HG02970 (cell line): ENCODE measurements at regions not wholly inside any gene's neighbourhood (a gene's known extent, or its start where the extent isn't known, plus 50 kb on each side); places are given as distances from the start of the nearest gene placed in this dataset.

Experiments
- ATAC-seq: cut with Tn5 transposase; IDR thresholded peaks from one replicate; pipeline ENCODE4 v1.9.1; 2021; ENCODE audit warnings: mild to moderate bottlenecking, moderate library complexity, moderate number of reproducible peaks; ENCODE audit not compliant: unreplicated experiment, low FRiP score

DNA sequence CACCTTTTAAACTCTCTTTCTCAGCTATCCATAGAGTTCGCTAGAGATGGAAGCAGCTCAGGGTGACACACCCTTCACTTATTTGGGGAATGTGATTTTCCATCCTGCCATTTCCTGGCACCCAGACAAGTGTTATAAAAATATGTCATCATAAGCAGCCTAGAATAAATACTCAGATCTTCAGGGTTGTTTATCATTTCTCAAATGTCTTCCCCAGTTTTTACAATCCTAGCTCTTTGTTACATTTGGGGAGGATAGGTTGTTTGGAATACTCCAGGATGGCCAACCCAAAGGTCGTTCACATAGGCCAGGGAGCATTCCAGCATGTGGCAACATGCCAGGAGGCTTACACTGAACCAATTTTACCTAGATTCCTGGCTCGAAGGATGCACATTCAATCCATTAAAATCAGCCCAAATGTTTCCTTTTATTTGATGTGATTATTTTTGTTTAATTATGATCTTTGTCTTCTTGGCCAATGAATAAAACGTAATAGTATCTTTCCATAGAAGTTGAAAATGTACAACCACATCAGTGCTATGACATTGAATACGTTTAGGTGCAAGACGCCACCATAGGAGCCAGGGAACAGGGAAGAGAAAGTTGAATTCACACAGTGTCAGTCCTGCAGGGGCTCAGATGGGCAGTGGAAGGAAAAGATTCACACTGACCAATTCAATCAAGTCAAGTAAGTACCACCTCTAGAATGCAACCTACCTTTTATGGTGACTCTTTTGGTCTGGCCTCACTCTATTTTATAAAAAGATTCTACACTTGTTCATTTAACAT lies 537.7 kb upstream of the MDFIC2 start:
- ATAC-seq, result no peak

DNA sequence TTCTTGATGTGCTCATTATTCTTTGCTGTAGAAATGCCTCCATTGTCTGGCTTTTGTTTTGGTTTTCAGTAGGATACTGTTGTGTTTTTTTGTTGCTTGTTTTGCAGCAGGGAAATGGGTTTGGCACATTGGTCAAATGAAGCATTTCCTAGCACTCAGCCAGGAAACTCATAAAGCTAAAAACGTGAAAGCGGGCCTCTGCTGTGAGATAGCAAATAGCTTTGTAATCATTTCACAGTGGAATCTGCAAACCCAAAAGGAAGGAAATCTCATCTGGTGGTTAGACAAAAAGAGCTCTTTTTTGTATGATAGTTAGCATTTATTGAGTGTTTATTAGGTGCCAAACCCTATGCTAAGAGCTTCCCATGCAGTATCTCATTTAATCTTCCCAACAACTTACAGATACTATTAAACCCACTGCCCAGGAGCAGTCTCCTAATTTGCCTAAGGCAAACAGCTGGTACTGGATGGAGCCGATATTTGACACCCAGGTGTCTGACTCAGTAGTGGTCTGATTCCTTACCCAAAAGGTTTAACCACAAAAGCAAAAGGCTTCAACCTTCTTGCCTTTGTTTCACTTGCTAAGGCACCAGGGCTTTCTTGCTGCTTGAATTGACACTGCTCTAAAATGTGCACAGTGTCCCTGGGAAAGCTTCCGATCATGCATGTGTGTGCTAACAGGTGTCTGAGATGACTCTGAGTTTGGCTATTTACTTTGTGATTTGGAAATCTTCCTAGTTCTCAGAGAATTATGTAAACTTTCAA lies 527.9 kb upstream of the MDFIC2 start:
- no peak for ATAC-seq

- no peak for ATAC-seq
These were observed 521.0 kb upstream of the MDFIC2 start for GRCh38 chr3:70833239-70833960.

GRCh38 chr3:70832834-70833205 lies 520.4 kb upstream of the MDFIC2 start:
- ATAC-seq, result no peak

- ATAC-seq, result no peak
These were observed 519.8 kb upstream of the MDFIC2 start for GRCh38 chr3:70832089-70832833.

- no peak for ATAC-seq
These were observed 516.7 kb upstream of the MDFIC2 start for GRCh38 chr3:70829092-70829491.

- ATAC-seq, result no peak
These were observed 512.3 kb upstream of the MDFIC2 start for GRCh38 chr3:70824773-70825172.

- ATAC-seq, result no peak
These were observed 511.6 kb upstream of the MDFIC2 start for GRCh38 chr3:70824078-70824477.

DNA sequence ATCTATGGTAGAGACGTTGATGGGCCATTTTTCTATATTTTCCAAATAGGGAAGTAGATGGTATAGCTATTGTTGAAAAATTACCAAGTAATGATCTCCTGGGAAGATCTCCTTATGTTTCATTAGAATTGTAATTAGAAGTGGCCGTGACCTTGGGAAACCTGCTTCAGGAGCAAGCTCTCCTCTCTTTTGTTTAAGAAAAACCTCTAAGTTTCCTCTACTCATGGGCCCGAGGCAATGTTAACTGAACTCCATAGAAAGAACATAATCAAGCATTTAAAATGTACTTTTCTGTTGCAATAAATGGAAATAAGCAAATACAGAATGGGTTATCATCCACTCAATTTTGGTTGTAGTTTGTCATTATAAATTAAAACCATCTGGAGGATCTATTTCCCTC lies 511.2 kb upstream of the MDFIC2 start:
- ATAC-seq, result no peak

DNA sequence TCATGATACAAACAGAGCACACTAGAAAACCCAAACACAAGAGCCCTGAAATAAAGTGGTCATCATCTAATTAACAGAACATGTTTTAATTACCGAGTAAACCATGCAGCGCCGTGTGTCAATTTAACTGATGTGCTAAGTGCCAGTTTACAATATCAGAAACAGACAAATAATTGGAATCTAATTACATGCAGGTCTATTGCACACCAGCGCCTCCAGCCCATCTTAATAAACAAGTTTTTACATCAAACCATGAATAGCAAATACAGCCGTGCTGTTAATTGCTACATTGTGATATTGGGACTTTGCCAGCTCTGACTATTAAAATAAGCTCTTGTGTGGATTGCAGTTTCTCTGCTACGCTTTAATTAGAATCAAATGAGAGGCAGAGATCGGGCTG lies 510.2 kb upstream of the MDFIC2 start:
- no peak for ATAC-seq

DNA sequence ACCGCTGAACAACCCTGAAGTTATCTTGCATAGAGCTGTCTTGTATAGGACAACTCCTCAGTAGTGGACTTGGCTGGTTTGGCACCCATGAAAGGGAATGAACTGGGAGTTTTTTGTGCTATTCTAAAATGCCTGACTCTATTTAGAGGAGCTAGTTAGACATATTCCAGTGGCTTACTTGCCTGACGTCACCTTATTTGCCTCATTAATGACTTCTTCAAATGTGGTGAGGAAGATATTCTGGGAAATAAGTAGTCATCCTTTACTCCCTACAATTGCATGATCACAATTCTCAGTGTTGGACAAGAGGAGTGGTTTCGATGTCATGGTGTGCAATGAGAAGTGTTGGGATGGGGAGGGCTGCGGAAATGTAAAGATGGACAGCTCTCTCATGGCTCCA lies 509.2 kb upstream of the MDFIC2 start:
- no peak for ATAC-seq

DNA sequence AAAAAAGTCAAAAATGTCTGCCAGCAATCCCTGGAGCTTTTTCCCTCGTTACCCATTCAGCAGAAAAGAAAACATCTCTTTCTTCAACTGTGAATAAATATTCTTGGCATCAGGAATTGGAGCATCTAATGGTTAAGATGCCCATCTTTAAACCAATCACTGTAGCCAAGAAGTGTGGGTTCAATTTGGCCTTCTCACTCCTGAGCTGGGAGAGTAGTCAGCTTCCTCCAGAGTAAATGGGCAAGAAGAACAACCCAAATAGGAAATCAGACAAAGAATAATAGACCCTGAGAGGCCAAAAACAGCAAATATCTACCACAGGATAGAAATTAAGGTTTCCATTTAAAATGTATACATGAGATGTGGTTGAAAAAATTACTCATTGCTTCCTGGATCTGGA lies 508.0 kb upstream of the MDFIC2 start:
- ATAC-seq, result no peak

- no peak for ATAC-seq
These were observed 505.7 kb upstream of the MDFIC2 start for GRCh38 chr3:70818145-70818544.

DNA sequence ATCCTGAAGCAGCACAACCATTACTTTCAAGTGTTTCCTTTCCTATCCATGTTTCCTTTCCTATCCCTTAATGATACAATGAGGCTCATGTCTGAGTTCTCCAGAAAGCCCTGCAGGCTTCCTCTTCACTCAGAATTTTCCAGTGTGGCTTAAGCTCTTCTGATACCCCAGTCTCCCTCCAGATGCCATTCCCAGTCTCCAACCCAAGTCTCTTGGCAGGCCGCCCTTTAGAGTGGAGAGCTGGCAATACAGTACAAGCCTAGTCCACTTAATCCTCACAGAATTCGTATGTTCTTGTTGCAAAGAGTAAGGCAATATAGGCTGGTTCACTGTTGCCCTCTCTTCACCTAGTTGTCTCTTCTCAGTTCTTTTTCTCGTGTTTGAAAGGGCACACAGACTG lies 503.9 kb upstream of the MDFIC2 start:
- ATAC-seq, result no peak

GRCh38 chr3:70815817-70816216 lies 503.4 kb upstream of the MDFIC2 start:
- no peak for ATAC-seq

DNA sequence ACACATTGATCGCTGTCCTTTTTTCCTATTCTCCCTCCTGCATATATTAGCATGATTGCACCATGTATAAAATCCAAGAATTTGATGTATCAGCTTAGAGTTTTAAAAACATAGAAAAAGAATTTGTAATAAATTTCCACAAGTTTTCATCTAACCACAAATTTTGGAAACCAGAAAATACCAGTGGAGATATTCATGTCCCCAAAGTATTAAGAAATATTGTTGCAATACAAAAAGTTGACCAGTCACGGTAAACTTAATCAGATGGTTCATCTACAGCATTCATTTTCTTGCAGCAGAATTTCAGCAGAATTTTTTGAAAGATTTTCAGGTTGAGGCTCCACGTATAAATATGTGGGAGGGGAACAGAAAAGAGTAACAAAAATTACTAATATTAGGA lies 500.9 kb upstream of the MDFIC2 start:
- ATAC-seq, result no peak

DNA sequence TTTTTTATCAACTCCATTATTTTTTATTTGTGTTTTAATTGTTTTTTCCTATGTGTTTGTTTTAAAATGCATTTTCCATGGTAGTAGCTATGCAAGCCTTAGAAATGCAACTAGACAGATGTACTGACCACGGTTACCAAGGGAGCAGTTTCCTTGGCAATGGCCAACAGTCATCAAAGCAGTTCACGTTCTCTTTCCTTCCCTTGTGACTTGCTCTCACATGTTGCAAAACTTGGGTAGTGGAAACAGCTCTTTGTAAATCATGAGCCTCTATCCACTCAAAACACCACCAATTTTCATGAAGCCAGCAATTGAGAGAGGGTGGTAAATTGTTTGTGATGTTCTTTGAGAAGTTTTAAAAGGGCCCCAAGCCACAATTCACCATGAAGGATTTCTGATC lies 499.4 kb upstream of the MDFIC2 start:
- no peak for ATAC-seq

- no peak for ATAC-seq
These were observed 496.4 kb upstream of the MDFIC2 start for GRCh38 chr3:70808881-70809280.

GRCh38 chr3:70806556-70806955 lies 494.1 kb upstream of the MDFIC2 start:
- no peak for ATAC-seq

DNA sequence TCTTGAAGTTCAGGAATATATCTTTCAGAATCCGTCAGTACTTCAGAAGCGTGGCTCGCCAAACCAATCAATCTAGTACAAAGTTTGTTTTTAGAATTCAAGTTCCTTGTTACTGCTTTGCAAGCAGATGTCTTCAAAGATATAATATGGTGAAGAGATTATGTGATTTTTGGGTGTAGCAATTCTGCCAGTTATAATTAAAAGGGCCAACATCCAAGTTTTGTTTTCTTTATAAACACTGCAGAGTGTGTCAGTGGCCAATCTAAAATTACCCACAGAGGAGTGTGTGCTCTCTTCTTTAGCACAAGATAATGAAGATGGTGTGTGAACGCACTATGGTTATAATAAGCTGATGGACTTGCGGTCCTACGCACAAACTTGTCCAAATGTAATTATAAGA lies 493.6 kb upstream of the MDFIC2 start:
- no peak for ATAC-seq
